Sigmoid colon (tissue), 3 donors: ENCODE measurements at regions not wholly inside any gene's neighbourhood (a gene's known extent, or its start where the extent isn't known, plus 50 kb on each side); places are given as distances from the start of the nearest gene placed in this dataset.

Source experiments
- CTCF ChIP-seq, 4 experiments: fragments of 450-650 bp in 3 of 4; fragments of 200-600 bp in 1 of 4; IDR thresholded peaks; one replicate each; pipeline ENCODE4 v1.5.1; 2016 to 2019; ENCODE audit warnings: antibody characterized with exemption in 4 of 4, mild to moderate bottlenecking in 3 of 4, moderate library complexity in 2 of 4
- POLR2A ChIP-seq, 2 donors: fragments of 450-650 bp; IDR thresholded peaks; one replicate each; pipeline ENCODE4 v1.6.1; 2016; ENCODE audit warnings: antibody characterized with exemption in 2 of 2, mild to moderate bottlenecking in 2 of 2, moderate library complexity in 2 of 2

GRCh38 chr14:106141242-106142220 lies 615.1 kb downstream of the TMEM121 start:
- no peak for TF ChIP-seq CTCF (IDR thresholded peaks at IDR 0.05)
- no peak for TF ChIP-seq POLR2A (IDR thresholded peaks at IDR 0.05)
